ENCODE measurements at regions not wholly inside any gene's neighbourhood (a gene's known extent, or its start where the extent isn't known, plus 50 kb on each side); places are given as distances from the start of the nearest gene placed in this dataset.

DNA sequence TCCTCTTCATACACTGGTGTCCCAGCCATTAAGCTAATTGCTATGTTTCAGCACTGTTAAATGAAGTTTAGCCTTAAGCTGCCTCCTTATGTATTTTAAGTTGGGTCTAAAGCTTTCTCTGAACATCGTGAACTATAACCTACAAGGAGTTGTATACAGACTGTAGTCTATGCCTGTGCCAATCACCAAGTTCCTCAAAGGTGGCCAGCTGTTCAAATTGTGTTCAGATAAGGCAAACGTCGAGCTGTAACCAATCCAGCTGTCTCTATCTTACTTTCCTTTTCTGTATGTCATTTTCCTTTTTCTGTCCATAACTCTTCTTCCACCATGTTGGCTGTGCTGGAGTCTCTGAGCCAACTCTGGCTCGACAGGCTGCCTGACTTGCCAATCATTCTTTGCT is 199.6 kb downstream of the OGFRL1 start:
- no peaks in the 10 kb centered on the region for H3K79me2 ChIP-seq (ENCODE audit: low read length)
- peak overlapping the region; percentile 39; the same call in 1 of the 2 replicates for H2AFZ ChIP-seq (ENCODE audit: low read depth, low read length)
- no peaks in the 10 kb centered on the region for H3K9me3 ChIP-seq (ENCODE audit: insufficient read depth, low read length)
- H3K27me3 ChIP-seq (ENCODE audit: low read depth, low read length): no peaks in the 10 kb centered on the region
- no peaks in the 10 kb centered on the region for H4K20me1 ChIP-seq (ENCODE audit: insufficient read depth, low read length)
- H3K27ac ChIP-seq (ENCODE audit: low read length): no peak overlapping the region
- no peak overlapping the region for H3K4me2 ChIP-seq (ENCODE audit: low read length)
- no peak overlapping the region for H3K9ac ChIP-seq (ENCODE audit: low read length)
- H3K4me1 ChIP-seq (ENCODE audit: low read length): peaks cover 9% of the 10 kb centered on the region
- no peaks in the 10 kb centered on the region for H3K36me3 ChIP-seq (replicated peaks; ENCODE audit: low read depth, low read length)
- no peak overlapping the region for H3K4me3 ChIP-seq (ENCODE audit: low read length)
- TF ChIP-seq, protein P1, sequence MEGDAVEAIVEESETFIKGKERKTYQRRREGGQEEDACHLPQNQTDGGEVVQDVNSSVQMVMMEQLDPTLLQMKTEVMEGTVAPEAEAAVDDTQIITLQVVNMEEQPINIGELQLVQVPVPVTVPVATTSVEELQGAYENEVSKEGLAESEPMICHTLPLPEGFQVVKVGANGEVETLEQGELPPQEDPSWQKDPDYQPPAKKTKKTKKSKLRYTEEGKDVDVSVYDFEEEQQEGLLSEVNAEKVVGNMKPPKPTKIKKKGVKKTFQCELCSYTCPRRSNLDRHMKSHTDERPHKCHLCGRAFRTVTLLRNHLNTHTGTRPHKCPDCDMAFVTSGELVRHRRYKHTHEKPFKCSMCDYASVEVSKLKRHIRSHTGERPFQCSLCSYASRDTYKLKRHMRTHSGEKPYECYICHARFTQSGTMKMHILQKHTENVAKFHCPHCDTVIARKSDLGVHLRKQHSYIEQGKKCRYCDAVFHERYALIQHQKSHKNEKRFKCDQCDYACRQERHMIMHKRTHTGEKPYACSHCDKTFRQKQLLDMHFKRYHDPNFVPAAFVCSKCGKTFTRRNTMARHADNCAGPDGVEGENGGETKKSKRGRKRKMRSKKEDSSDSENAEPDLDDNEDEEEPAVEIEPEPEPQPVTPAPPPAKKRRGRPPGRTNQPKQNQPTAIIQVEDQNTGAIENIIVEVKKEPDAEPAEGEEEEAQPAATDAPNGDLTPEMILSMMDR (IDR thresholded peaks at IDR 0.05; ENCODE audit: low read depth, low read length): no peak
- TF ChIP-seq EZH2phosphoT487 (IDR thresholded peaks at IDR 0.05; ENCODE audit: low read depth): no peak

DNA sequence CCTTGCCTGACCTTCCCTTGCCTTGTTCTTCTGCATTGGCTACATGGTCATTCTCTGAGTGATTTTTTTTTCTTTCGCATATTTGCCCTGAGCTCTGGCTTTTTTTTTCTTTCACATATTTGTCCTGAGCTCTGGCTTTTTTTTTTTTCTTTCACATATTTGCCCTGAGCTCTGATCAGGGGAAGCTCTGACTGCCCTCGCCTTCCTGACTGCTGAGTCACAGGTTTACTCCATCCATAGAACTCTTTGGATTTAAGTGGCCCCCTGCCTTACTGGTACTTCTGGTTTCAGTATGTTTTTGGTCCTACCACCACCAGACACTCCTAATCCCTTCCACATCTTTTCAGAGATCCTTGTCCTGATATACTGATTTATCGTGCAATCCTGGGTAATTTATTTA is 201.1 kb downstream of the OGFRL1 start:
- Histone ChIP-seq H3K79me2 (ENCODE audit: low read length) (no peaks in the 10 kb centered on the region), H3K36me3 (replicated peaks; ENCODE audit: low read depth, low read length) (no peaks in the 10 kb centered on the region), H4K20me1 (ENCODE audit: insufficient read depth, low read length) (no peaks in the 10 kb centered on the region), H3K4me1 (ENCODE audit: low read length) (peaks cover 9% of the 10 kb centered on the region), H3K27me3 (ENCODE audit: low read depth, low read length) (no peaks in the 10 kb centered on the region), H3K4me3 (ENCODE audit: low read length) (no peak overlapping the region), H3K4me2 (ENCODE audit: low read length) (no peak overlapping the region), H3K9me3 (ENCODE audit: insufficient read depth, low read length) (no peaks in the 10 kb centered on the region), H3K9ac (ENCODE audit: low read length) (no peak overlapping the region), H3K27ac (ENCODE audit: low read length) (no peak overlapping the region), H2AFZ (ENCODE audit: low read depth, low read length) (no peak overlapping the region)
- no peak for TF ChIP-seq EZH2phosphoT487 (IDR thresholded peaks at IDR 0.05; ENCODE audit: low read depth)

DNA sequence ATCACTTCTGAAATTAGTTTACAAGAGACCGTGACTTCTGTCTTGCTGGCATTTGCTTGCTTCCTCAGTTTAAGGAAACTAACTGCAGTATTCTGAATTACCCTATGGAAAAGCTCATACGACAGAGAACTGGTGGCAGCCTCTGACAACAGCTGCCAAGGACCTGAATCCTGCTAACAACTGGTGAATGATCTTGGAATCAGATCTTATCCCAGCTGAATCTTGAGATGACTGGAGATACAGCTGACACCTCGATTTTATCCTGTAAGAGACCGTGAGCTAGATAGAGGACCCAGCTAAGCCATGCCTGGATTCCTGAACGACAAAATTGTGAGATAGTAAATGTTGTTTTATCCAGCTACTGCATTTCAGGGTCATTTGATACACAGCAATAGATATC is 202.3 kb downstream of the OGFRL1 start:
- peaks cover 9% of the 10 kb centered on the region for H3K4me1 ChIP-seq (ENCODE audit: low read length)
- H3K9me3 ChIP-seq (ENCODE audit: insufficient read depth, low read length): no peaks in the 10 kb centered on the region
- no peak overlapping the region for H3K9ac ChIP-seq (ENCODE audit: low read length)
- H3K4me3 ChIP-seq (ENCODE audit: low read length): no peak overlapping the region
- H3K36me3 ChIP-seq (replicated peaks; ENCODE audit: low read depth, low read length): no peaks in the 10 kb centered on the region
- no peaks in the 10 kb centered on the region for H4K20me1 ChIP-seq (ENCODE audit: insufficient read depth, low read length)
- no peaks in the 10 kb centered on the region for H3K79me2 ChIP-seq (ENCODE audit: low read length)
- no peak overlapping the region for H3K27ac ChIP-seq (ENCODE audit: low read length)
- H3K4me2 ChIP-seq (ENCODE audit: low read length): no peak overlapping the region
- H3K27me3 ChIP-seq (ENCODE audit: low read depth, low read length): no peaks in the 10 kb centered on the region
- TF ChIP-seq EZH2phosphoT487 (IDR thresholded peaks at IDR 0.05; ENCODE audit: low read depth): no peak
- TF ChIP-seq, protein P1 (IDR thresholded peaks at IDR 0.05; ENCODE audit: low read depth, low read length): no peak
- H2AFZ ChIP-seq (ENCODE audit: low read depth, low read length): no peak overlapping the region

GRCh38 chr6:71491844-71492243 is 203.2 kb downstream of the OGFRL1 start:
- TF ChIP-seq, protein P1 (IDR thresholded peaks at IDR 0.05; ENCODE audit: low read depth, low read length): no peak
- TF ChIP-seq EZH2phosphoT487 (IDR thresholded peaks at IDR 0.05; ENCODE audit: low read depth): no peak
- Histone ChIP-seq H3K9me3 (ENCODE audit: insufficient read depth, low read length) (no peaks in the 10 kb centered on the region), H3K27ac (ENCODE audit: low read length) (no peak overlapping the region), H3K4me2 (ENCODE audit: low read length) (no peak overlapping the region), H4K20me1 (ENCODE audit: insufficient read depth, low read length) (no peaks in the 10 kb centered on the region), H3K4me3 (ENCODE audit: low read length) (no peak overlapping the region), H3K36me3 (replicated peaks; ENCODE audit: low read depth, low read length) (no peaks in the 10 kb centered on the region), H3K27me3 (ENCODE audit: low read depth, low read length) (no peaks in the 10 kb centered on the region), H2AFZ (ENCODE audit: low read depth, low read length) (no peak overlapping the region), H3K79me2 (ENCODE audit: low read length) (no peaks in the 10 kb centered on the region), H3K4me1 (ENCODE audit: low read length) (peaks cover 10% of the 10 kb centered on the region), H3K9ac (ENCODE audit: low read length) (no peak overlapping the region)

DNA sequence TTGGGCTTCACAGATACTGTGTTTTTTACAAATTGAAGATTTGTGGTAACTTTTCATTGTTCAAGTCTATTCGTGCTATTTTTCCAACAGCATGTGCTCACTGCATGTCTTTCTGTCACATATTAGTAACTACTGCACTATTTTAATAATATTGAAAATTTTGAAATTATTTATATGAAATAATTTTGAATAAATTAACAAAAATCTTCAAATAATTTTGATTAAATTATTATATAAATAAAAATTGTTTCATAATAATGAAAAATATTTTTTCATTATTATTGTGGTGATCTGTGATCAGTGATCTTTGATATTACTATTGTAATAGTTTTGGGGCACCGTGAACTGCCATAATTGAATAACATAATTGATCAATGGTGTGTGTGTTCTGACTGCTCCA is 204.1 kb downstream of the OGFRL1 start:
- no peaks in the 10 kb centered on the region for H3K36me3 ChIP-seq (replicated peaks; ENCODE audit: low read depth, low read length)
- no peaks in the 10 kb centered on the region for H4K20me1 ChIP-seq (ENCODE audit: insufficient read depth, low read length)
- H2AFZ ChIP-seq (ENCODE audit: low read depth, low read length): no peak overlapping the region
- no peak overlapping the region for H3K9ac ChIP-seq (ENCODE audit: low read length)
- H3K4me1 ChIP-seq (ENCODE audit: low read length): peaks cover 7% of the 10 kb centered on the region
- H3K27ac ChIP-seq (ENCODE audit: low read length): no peak overlapping the region
- H3K9me3 ChIP-seq (ENCODE audit: insufficient read depth, low read length): no peaks in the 10 kb centered on the region
- H3K27me3 ChIP-seq (ENCODE audit: low read depth, low read length): no peaks in the 10 kb centered on the region
- H3K4me3 ChIP-seq (ENCODE audit: low read length): no peak overlapping the region
- TF ChIP-seq EZH2phosphoT487 (IDR thresholded peaks at IDR 0.05; ENCODE audit: low read depth): no peak
- TF ChIP-seq, protein P1 (IDR thresholded peaks at IDR 0.05; ENCODE audit: low read depth, low read length): no peak
- no peak overlapping the region for H3K4me2 ChIP-seq (ENCODE audit: low read length)
- no peaks in the 10 kb centered on the region for H3K79me2 ChIP-seq (ENCODE audit: low read length)
